OCI-LY3 (cell line): ENCODE measurements at regions not wholly inside any gene's neighbourhood (a gene's known extent, or its start where the extent isn't known, plus 50 kb on each side); places are given as distances from the start of the nearest gene placed in this dataset.

ENCODE experiments used
- H2AFZ ChIP-seq: fragments of 200-600, 300-600 bp; shearing (Covaris generic); 2 replicates; pipeline ENCODE4 v1.6.0; 2014; ENCODE audit warnings: antibody characterized with exemption, low read depth, low read length
- H3K27ac ChIP-seq: fragments of 200-600, 300-600 bp; sonication (generic); 2 replicates; pipeline ENCODE4 v1.5.1; 2014; ENCODE audit warnings: mild to moderate bottlenecking, low read length, moderate library complexity, mixed read lengths
- H3K27me3 ChIP-seq: fragments of 200-600, 300-600 bp; sonication (generic); 2 replicates; pipeline ENCODE4 v1.6.1; 2014; ENCODE audit warnings: low read depth, low read length, mixed read lengths
- H3K36me3 ChIP-seq: fragments of 200-600, 300-600 bp; sonication (generic); replicated peaks from 2 replicates; pipeline ENCODE3; 2014; ENCODE audit warnings: low read depth, low read length, mixed read lengths
- H3K4me1 ChIP-seq: fragments of 300-600, 200-600 bp; sonication (generic); 2 replicates; pipeline ENCODE4 v1.6.1; 2014; ENCODE audit warnings: low read length, mixed read lengths
- H3K4me2 ChIP-seq: fragments of 200-600, 300-600 bp; sonication (generic); 2 replicates; pipeline ENCODE4 v1.6.1; 2014; ENCODE audit warnings: low read length, mixed read lengths
- H3K4me3 ChIP-seq: fragments of 300-600, 200-600 bp; sonication (generic); 2 replicates; pipeline ENCODE4 v1.5.1; 2014; ENCODE audit warnings: antibody characterized with exemption, mild to moderate bottlenecking, low read length, moderate library complexity
- H3K79me2 ChIP-seq: fragments of 300-600, 200-600 bp; shearing (Covaris generic); 2 replicates; pipeline ENCODE4 v1.6.1; 2014; ENCODE audit warnings: mild to moderate bottlenecking, low read length, mixed read lengths
- H3K9ac ChIP-seq: fragments of 300-600, 200-600 bp; shearing (Covaris generic); 2 replicates; pipeline ENCODE4 v1.6.0; 2014; ENCODE audit warnings: mild to moderate bottlenecking, low read length, moderate library complexity
- H3K9me3 ChIP-seq: fragments of 200-600, 300-600 bp; shearing (Covaris generic); 2 replicates; pipeline ENCODE4 v1.6.1; 2014; ENCODE audit warnings: low read length, mixed read lengths; ENCODE audit not compliant: insufficient read depth
- H4K20me1 ChIP-seq: fragments of 200-600, 300-600 bp; sonication (generic); 2 replicates; pipeline ENCODE4 v1.6.1; 2016; ENCODE audit warnings: low read length, mixed read lengths; ENCODE audit not compliant: insufficient read depth
- EZH2phosphoT487 ChIP-seq: fragments of 200-600 bp; shearing (Covaris generic); IDR thresholded peaks from 2 replicates; pipeline ENCODE4 v1.6.1; 2018; ENCODE audit warnings: antibody characterized with exemption, mixed run types, low read depth
- TF ChIP-seq, protein P1 (sequence below): fragments of 200-600, 300-600 bp; sonication (generic); IDR thresholded peaks from 2 replicates; pipeline ENCODE4 v1.5.1; 2014; ENCODE audit warnings: antibody characterized with exemption, low read length, low read depth

DNA sequence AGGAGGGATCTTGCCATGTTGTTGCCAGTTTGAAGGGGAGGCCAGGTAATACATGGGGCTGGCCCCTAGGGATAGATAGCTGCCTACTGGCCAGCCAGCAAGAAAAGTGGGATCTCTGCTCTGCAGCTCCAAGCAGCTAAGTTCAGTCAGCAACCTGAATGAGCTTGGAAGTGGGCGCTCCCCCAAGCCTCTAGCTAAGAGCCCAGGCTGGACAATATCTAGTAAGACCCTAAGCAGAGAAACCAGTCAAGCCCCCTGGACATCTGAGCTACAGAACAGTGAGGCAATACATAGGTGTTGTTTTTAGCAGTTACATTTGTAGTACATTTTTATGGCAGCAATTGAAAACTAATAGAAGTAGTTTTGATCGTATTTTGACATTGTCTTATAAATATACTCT, 409.8 kb upstream of the SMIM21 start:
- Histone ChIP-seq H3K27me3 (0 out of 2 replicates have a peak, but pooled peaks cover 11% of the 10 kb centered on the region), H3K9me3 (peaks cover 4% of the 10 kb centered on the region; the same call in 1 of the 2 replicates), H4K20me1 (no peaks in the 10 kb centered on the region), H3K79me2 (no peaks in the 10 kb centered on the region), H3K36me3 (no peaks in the 10 kb centered on the region), H2AFZ (no peak overlapping the region), H3K4me1 (peaks cover 7% of the 10 kb centered on the region), H3K9ac (no peak overlapping the region), H3K4me2 (no peak overlapping the region), H3K4me3 (no peak overlapping the region), H3K27ac (no peak overlapping the region)
- no peak for TF ChIP-seq EZH2phosphoT487
- TF ChIP-seq, protein P1, sequence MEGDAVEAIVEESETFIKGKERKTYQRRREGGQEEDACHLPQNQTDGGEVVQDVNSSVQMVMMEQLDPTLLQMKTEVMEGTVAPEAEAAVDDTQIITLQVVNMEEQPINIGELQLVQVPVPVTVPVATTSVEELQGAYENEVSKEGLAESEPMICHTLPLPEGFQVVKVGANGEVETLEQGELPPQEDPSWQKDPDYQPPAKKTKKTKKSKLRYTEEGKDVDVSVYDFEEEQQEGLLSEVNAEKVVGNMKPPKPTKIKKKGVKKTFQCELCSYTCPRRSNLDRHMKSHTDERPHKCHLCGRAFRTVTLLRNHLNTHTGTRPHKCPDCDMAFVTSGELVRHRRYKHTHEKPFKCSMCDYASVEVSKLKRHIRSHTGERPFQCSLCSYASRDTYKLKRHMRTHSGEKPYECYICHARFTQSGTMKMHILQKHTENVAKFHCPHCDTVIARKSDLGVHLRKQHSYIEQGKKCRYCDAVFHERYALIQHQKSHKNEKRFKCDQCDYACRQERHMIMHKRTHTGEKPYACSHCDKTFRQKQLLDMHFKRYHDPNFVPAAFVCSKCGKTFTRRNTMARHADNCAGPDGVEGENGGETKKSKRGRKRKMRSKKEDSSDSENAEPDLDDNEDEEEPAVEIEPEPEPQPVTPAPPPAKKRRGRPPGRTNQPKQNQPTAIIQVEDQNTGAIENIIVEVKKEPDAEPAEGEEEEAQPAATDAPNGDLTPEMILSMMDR, result no peak

DNA sequence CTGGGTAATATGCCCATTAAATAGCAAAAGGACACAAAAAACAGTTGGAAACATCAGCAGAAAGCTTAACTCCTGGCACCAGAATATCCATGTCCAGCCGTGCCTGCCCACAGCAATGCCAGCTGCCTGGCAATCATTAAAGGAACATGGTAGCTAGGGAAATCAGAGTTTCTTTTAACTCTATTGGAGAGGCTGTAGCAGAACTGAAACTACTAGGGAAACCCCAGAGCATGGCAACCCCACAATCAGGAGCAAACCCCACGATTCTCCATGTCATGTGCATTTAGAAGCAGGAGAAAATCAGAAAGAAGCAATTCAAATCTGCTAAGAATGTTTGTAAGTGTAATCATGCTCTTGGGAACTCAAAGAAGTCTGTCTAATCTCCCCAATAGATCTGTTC, 409.0 kb upstream of the SMIM21 start:
- peak overlapping the region; percentile 2; the same call in 1 of the 2 replicates for H3K4me2 ChIP-seq
- H3K79me2 ChIP-seq, result no peaks in the 10 kb centered on the region
- no peak overlapping the region for H3K27ac ChIP-seq
- no peak overlapping the region for H3K4me3 ChIP-seq
- H3K27me3 ChIP-seq, result 0 out of 2 replicates have a peak, but pooled peaks cover 11% of the 10 kb centered on the region
- H3K9ac ChIP-seq, result no peak overlapping the region
- H2AFZ ChIP-seq, result no peak overlapping the region
- H3K4me1 ChIP-seq, result peaks cover 7% of the 10 kb centered on the region
- no peaks in the 10 kb centered on the region for H3K36me3 ChIP-seq
- peaks cover 4% of the 10 kb centered on the region; the same call in 1 of the 2 replicates for H3K9me3 ChIP-seq
- TF ChIP-seq, protein P1, result no peak
- no peak for TF ChIP-seq EZH2phosphoT487
- H4K20me1 ChIP-seq, result no peaks in the 10 kb centered on the region

DNA sequence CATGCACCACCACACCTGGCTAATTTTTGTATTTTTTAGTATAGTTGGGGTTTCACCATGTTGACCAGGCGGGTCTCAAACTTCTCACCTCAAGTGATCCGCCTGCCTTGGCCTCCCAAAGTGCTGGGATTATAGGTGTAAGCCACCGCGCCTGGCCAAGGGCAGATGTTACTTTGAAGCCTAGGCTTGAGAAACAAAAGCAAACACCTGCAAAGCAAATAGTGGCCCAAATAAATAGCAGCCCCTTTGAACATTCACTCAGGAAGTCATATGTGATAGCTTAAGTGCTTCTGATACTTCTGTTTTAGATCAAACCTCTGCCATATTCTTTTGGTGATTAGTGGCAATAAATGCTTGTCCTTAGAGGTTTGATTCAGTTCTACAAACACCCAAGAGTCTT, 404.5 kb upstream of the SMIM21 start:
- no peak overlapping the region for H3K27ac ChIP-seq

DNA sequence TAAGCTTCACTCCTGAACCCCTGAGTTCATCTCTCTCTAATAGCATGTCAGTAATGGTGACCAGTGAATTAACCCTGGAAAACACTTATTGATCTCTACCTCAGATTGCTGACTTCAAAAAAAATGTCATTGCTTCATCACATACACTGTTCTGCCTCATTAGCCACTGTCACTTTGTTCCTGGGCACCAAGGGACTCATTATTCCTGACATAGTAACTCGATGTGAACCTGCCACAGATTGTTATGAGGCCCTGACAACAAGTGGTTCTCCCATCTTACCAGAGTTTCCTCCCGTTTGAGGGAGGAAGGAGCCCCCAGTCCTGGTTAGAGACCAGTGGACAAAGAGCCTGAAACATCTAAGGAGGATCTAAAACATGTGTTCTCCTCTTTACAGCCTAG, 403.3 kb upstream of the SMIM21 start:
- Histone ChIP-seq H4K20me1 (no peaks in the 10 kb centered on the region), H3K4me2 (no peak overlapping the region), H3K27me3 (peaks cover 9% of the 10 kb centered on the region; the same call in 1 of the 2 replicates), H3K36me3 (no peaks in the 10 kb centered on the region), H3K9me3 (no peaks in the 10 kb centered on the region), H2AFZ (no peak overlapping the region), H3K9ac (no peak overlapping the region), H3K4me3 (no peak overlapping the region), H3K27ac (no peak overlapping the region), H3K4me1 (no peaks in the 10 kb centered on the region), H3K79me2 (no peaks in the 10 kb centered on the region)
- TF ChIP-seq, protein P1, result no peak
- no peak for TF ChIP-seq EZH2phosphoT487

More for the DNA sequence above, 404.5 kb upstream of the SMIM21 start:
- Histone ChIP-seq H3K4me3 (no peak overlapping the region), H3K9ac (no peak overlapping the region), H3K9me3 (peaks cover 4% of the 10 kb centered on the region; the same call in 1 of the 2 replicates), H3K27me3 (peaks cover 11% of the 10 kb centered on the region; the same call in 1 of the 2 replicates), H2AFZ (no peak overlapping the region), H3K79me2 (no peaks in the 10 kb centered on the region), H3K36me3 (no peaks in the 10 kb centered on the region), H3K4me2 (no peak overlapping the region), H3K4me1 (peaks cover 7% of the 10 kb centered on the region), H4K20me1 (no peaks in the 10 kb centered on the region)
- TF ChIP-seq, protein P1, result no peak
- TF ChIP-seq EZH2phosphoT487, result no peak
